ENCODE measurements at regions not wholly inside any gene's neighbourhood (a gene's known extent, or its start where the extent isn't known, plus 50 kb on each side); places are given as distances from the start of the nearest gene placed in this dataset.

DNA sequence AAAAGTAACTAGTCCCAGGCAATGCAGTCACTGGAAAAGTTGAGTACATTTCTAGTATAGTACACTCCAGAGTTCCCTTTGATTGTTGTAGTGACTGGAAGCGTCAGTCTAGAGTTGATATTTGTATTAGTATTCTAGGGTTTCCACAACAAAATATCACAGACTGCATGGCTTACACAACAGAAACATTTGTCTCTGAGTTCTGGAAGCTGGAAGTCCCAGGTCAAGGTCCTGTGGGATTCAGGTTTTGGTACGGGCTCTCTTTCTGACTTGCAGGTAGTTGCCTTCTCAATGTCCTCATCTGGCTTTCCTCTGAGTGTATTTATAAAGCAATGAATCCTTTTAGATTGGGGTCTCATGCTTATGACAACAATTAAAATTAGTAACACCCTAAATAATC, 1119.1 kb upstream of the PHF14 start:
- no peak for DNase-seq (ENCODE audit: low read depth in 3 of 3)

DNA sequence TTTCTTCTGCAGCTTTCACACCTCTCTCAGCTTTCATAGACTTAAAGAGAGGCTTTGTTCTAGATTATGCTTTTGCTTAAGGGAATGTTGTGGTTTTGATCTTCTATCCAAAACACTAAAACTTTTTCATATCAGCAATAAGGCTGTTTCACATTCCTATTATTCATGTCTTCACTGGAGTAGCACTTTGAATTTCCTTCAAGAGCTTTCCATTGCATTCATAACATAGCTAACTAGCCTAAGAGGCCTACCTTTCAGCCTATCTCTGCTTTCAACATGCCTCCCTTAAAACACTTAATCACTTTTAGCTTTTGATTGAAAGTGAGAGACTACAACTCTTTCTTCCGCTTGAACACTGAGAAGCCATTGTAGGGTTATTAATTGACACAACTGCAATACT, 1117.0 kb upstream of the PHF14 start:
- DNase-seq (ENCODE audit: low read depth in 3 of 3), result no peak

DNA sequence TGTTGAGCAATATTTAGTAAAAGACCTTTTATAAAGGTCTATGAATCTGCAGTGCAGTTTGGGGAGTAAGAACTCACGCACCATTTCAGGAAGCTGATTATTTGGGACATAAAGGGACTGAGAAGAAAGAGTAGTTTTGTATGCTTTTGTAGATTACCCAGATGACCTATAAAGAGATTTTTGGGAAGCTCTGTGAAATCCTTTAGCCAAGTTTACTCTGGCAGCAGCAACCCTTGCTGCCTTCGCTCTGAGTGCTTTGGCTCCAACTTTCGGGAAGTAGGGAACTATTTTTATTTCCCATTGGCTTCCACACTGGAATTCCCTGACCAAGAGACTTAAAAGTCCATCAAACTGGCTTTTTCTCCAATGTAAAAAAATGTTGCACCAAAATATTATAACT, 1110.1 kb upstream of the PHF14 start:
- no peak for DNase-seq (ENCODE audit: low read depth in 3 of 3)

DNA sequence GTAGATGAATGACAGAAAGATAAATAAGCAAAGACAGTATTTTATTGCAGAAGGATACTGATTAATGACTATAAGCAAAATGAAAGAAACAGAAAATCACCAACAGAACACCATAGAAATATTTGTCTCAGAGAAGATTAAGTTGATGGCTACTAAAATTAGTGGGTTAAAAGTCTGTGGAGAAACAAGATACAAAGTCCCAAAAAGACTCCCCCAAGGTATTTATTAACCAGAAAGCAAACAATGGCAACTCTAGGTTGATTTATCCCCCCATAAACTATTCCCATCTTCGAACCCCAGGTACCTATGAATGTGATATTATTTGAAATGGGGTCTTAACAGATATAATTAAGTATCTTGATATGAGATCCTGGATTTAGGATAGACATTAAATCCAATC, 1104.5 kb upstream of the PHF14 start:
- DNase-seq (ENCODE audit: low read depth in 3 of 3), result no peak

DNA sequence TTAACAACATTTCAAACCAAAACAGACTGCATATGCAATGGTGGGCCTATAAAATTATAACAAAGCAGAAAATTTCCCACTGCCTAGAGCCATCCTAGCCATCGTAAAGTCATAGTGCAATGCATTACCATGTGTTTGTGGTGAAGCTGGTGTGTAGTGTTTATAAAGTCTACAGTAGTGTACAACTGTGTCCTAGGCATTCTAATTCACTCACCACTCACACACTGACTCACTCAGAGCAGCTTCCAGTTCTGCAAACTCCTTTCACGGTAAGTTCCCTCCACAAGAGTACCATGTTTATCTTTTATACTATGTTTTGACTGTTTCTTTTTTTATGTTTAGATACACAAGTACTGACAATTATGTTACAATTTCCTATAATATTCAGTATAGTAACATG, 1104.1 kb upstream of the PHF14 start:
- DNase-seq (ENCODE audit: low read depth in 3 of 3), result no peak

DNA sequence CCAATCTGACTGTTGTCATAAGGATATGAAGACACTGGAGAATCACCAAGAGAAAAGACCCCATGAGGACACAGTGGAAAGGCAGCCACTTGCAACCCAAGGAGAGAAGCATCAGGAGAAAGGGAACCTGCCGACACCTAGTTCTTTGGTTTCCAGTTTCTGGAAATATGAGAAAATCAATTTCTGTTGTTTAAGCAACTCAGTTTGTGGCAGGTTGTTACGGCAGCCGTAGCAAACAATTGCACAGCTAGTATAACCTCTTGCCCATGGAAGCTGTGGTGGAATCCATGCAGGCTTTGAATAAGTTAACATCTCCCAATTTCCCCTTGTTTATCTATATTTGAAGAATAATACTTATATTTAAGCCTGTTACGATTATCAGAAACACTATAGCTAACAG, 1103.0 kb upstream of the PHF14 start:
- DNase-seq (ENCODE audit: low read depth in 3 of 3), result no peak

DNA sequence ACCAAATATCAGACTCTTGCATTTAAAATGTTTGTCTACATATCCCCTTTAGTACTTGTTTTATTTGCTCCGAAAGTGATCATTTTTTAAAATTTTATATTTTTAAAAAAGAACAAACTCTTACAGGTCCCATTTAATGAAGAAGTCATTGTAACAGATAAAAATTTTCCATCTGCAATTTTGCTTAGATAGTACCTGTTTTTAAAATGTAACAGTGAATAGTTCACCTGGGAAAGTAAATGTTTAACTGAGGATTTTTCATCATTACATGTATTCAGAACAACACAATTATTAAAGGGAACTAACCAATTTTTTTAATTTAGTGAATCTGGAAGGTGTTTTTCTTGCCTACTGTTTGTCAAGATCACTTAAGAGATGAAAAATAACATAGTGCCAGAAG, 1099.5 kb upstream of the PHF14 start:
- no peak for DNase-seq (ENCODE audit: low read depth in 3 of 3)

DNA sequence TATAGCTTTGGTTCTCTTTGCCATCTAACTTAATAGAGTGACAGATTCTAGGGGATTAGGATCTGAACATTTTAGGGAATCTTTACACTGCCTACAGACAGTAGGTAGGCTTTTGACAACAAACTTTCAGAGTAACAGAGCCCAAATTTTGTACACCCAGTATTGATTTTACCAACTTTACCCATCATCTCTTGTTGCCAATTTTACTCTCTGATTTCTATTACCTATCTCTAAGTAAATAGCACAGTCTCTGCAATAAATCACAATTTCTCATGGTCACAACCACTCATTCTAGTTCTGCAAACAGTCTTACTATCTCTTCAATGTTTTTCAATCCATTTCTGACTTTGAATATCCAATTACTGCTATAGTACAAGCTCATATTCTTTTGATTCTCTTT, 1097.6 kb upstream of the PHF14 start:
- DNase-seq (ENCODE audit: low read depth in 3 of 3), result no peak

DNA sequence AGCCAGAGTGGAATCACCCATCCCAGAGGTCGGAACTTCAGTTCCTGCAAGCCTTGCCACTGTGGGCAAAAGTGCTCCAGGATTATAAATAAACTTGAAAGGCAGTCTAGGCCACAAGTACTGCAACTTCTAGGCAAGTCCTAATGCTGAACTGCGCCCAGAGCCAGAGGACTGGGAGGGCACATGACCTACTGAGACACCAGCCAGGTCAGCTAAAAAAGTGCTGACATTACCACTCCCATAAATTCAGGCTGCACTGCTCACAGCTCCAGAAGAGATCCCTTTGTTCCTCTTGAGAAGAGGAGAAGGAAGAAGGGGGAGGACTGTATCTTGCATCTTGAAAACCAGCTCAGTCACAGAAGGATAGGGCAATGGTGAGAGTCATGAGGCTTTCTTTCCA, 1084.1 kb upstream of the PHF14 start:
- DNase-seq (ENCODE audit: low read depth in 3 of 3), result no peak

DNA sequence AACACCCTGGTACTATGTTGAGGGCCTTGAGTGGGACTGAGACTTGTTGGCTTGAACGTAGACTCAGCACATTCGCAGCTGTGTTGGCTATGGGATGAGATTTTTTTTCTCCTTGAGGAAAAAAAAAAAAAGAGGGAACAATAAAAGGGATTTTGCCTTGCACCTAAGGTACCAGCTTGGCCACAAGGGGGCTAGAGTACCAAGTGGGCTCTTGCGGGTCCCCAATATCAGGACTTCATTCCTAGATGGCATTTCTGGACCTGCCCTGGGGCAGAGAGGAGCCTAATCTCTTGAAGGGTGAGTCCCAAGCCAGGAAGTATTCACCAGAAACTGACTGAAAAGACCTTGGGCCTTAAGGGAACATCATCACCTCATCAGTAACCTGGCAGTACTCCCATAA, 1083.6 kb upstream of the PHF14 start:
- DNase-seq (ENCODE audit: low read depth in 3 of 3), result no peak

DNA sequence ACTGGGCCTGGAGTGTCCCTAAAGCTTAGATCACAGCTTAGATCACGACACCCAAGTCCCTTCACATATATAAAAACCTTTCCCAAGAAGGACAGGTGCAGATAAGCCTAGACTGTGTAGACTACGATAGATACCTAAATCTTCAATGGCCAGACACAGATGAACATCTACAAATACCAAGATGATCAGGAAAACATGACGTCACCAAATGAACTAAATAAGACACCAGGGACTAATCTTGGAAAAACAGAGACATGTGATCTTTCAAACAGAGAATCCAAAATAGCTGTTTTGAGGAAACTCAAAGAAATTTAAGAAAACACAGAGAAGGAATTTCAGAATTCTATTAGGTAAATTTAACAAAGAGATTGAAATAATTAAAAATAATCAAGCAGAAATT, 1082.6 kb upstream of the PHF14 start:
- no peak for DNase-seq (ENCODE audit: low read depth in 3 of 3)

DNA sequence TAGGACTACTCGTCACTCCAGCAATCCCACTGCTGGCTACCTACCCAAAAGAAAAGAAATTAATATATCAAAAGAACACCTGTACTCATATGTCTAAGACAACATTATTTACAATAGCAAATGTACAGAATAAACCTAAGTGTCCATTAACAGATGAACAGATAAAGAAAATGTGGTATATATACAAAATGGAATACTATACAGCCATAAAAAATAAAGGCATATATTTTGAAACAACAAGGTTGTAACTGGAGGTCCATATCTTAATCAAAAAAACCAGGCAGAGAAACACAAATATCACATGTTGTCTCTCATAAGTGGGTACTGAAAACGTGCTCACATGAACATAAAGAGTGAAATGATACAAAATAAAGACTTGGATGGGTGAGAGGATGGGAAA, 1073.3 kb upstream of the PHF14 start:
- no peak for DNase-seq (ENCODE audit: low read depth in 3 of 3)

DNA sequence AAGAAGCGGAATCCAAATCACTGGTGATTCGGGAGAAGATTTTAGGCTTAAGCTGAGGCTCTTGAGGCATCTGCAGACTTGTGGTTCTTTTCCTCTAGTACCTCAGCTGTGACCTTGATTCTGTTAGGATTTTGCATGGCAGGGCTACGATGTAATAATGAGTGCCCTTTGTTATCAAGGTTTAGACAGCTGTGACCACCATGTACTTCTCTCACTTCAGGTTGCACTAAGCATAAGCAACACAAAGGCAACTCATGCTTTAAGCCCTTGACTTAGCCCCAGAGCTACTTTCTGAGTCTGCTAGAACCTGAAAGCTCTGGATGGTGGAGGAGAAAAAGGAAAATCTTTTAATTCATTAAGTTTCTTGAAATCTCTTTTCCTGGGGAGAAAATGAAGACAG, 1052.3 kb upstream of the PHF14 start:
- DNase-seq (ENCODE audit: low read depth in 3 of 3), result no peak

DNA sequence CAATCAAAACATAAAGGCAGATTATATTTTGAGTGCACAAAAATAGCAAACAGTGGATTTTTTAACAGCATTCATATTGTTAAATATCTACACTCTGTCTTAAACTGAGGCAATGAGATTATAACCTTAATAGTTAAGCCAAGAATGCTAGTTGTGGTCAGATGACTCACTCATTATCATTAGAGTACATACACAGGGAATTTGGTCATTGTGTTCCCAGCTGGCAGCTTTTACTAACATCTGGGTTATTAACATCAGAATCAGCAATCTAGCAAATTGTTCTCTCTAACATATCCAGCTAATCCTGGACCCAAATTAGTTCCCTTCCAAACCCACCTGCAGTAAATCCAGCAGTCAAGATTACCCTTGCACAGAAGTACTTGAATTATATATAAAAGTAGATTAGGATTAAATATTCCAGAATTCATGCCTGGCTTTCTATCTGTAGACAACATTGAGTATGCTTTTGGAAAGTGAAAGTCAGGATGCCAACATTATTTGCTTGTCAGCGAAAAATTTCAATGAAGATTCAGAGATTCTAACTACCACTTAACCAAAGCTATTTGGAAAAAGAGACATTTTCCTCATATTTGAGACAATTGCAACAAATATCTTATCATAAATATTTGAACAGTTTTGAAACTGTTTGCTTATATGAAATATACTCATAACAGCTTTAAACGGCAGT, 1035.6 kb upstream of the PHF14 start:
- no peak for DNase-seq (ENCODE audit: low read depth in 3 of 3)

DNA sequence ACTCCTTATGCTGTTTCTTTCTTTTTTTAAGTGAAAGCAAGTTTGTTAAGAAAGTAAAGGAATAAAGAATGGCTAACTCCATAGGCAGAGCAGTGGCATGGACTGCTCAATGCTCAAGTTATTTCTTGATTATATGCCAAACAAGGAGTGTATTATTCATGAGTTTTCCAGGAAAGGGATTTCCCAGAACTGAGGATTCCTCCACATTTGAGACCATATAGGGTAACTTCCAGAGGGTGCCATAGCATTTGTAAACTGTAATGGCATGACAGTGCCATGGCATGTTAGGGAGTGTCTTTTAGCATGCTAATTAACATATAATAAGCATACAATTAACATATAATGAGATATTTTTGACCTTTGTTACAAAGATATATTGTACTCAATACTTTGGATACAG, 1034.5 kb upstream of the PHF14 start:
- DNase-seq (ENCODE audit: low read depth in 3 of 3), result no peak

DNA sequence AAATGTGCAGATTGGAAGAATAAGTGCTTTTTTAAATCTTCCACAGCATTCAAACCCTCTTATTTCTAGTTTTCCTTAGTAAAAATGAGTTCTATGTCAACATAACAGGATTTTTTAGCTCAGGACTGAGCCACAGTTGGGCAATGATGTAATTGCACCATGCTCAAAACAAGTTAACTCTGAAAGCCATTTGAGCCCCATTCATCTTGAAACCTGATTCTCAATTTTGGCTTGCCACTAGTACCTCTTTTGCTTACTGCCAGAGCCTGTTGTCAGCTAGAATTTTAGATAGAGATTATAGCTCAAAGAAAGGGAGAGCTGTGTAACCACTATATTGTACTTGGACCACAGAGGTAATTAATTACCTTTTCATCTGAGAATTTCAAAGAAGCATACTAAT, 1028.5 kb upstream of the PHF14 start:
- DNase-seq (ENCODE audit: low read depth in 3 of 3), result no peak

DNA sequence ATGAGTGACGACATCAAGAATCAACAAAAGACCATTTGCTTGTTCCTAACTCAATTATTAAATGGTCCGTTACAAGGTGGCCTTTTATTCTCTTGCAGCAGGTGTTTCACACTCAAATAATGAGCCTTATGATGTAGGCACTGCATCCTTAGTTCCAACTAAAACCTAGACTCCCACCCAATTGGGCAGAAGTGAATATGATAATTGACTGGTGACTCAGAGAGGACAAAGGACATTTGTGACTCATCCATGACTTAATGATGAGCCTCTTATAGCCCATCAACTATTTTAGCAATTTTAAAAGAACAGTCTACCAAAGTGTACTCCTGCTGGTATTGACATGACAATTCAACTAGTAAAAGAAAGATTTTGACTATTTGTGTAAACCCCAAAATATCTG, 1027.8 kb upstream of the PHF14 start:
- no peak for DNase-seq (ENCODE audit: low read depth in 3 of 3)

DNA sequence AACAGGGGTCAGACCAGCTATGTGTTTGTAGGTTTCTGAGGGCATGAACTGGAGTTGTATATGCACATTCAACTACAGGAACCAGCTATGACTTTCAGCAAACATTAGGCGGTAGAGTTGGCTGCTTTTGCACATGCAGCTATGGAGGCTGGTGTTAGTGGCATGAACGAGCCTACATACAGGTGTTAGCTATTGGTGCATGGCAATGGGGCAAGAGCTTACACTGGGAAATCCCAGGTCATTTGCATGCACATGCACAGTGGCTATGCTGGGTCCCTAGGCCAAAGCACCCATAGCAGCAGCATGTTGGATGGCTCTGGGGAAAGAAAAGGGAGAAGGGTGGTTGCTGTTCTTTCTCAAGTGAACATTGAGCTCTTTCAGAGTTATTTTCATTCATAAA, 1018.5 kb upstream of the PHF14 start:
- DNase-seq (ENCODE audit: low read depth in 3 of 3), result no peak

DNA sequence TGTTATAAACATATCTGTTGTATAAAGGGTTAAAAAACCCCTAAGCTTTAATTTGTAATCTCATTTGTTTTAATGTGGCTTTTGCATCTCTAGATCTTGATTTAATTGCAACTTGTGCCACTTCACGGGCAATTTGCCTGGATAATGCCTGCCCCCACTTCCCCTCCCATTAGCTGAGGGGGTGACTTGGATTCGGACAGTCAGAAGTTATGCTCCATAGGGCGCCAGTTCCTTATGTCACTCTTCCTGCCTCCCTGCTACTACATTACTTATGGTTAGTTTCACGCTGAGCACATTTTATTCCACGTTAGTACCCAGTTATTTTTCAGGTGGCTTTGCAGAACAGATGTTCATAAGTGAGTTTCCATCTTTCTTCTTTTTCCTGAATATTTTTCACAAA, 1015.2 kb upstream of the PHF14 start:
- no peak for DNase-seq (ENCODE audit: low read depth in 3 of 3)

DNA sequence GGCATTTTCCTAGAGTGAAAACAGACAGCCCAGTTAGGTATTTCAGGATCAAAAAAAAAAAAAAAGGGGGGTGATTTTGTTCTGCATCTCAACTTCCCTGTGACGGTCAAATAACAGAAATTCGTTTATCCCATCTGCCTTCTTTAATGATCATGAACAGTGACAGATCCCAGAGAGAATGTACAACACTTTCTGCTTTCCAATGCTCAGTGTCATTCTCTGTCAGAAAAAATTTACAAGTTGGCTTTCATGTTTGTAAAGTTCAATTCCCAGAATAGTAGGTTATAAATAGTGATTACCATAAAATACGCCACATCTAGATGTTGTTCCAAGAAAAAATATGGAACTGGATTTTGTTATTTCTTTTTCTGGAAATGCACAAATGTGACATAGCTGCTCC, 1013.2 kb upstream of the PHF14 start:
- no peak for DNase-seq (ENCODE audit: low read depth in 3 of 3)

DNA sequence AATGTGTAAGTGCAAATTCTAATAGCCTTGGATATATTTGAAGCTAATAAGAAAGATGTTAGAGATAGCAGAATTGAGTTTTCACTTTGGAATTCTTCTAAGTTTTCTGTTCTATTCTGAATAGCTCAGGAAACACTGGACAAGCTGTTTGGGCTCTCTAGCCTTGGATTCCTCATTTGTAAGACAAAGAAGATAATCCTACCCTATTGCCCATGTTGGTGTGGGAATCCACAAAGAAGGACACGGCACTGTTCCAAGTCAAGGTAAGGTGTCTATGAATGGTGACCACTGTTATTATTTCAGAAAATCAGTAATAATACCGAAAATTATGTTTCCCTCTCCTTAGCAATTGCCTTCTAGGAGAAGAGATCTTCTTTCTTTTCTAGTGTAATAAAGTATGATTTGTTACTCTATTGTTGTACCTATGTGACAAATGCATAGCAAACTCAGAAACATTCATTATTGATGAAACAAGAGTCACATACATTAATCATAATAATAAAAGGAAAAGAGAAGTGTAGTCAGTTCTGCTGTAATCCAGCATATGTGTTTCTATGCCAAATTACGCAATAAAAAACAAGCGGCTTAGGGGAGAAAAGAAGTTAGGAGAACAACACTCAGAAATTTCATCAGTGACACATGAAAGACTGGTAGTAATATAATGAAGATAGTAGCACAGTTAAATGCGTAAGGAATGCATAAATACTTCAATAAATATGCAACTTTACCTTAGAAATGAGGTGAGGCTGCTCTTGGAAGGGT, 1012.3 kb upstream of the PHF14 start:
- no peak for DNase-seq (ENCODE audit: low read depth in 3 of 3)

DNA sequence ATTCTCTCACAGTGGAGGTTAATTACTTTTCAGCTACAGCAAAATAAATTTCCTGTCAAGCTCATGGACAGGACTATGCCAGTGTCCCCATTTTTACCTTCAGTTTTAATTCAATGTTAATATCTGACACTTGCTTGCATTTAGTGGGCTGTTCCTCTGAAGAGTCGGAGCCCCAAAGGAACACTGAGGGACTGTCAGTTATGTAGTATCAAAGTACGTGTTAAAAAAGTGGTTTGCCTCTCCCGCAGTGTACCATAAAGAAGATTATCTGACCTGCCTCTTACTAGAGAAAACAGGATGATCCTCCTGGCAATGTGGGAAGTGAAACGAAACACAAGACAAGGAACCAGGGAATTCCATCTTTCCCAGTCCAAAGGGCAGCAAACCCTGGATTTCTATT, 1010.9 kb upstream of the PHF14 start:
- DNase-seq (ENCODE audit: low read depth in 3 of 3), result no peak

DNA sequence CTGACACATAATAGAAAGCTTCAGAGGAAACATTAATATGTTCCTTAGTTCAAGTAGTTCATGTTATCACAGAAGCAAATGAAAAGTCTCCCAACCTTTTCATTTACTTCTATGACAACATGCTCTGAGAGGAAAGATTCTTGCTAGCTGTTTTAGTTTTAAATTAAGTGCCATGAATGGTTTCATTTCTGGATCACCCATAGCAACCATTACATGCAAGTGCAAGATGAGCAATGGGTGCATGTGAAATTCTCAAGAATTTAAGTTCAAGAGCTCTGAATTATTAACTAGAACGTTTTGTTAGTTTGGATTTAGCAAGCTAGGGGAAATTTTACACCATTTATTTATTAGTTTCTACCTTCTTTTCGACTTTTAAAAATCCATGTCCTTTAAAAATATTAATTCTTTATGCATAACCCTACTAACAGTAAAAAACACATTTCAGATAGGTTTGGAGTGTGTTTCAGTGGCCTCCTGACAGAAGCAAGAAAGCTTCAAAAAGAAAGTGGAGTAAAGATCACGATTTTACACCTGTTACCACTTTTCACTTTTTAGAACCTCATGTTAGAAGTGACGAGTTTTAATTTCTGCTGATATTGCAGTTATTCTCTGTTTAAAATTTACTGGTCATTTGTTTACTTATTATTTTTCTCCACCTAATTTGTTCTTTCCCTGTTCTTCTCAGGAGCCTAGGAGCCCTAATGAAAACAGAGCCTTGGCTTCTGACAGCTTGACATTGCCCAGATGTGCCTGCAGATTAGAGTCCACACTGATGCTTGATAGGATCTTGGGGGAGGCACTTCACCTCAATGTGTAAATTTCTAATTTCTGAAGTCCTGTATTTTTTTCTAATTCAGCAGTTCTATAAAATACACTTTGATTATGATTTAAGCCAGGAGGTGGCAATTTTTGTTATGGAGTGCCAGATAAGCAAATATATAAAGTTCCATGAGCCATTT, 995.3 kb upstream of the PHF14 start:
- DNase-seq (ENCODE audit: low read depth in 3 of 3), result no peak

Data from stimulated activated CD4-positive, alpha-beta T cell treated with anti-CD3 and anti-CD28 coated beads, TNF-alpha, amount 100 ng/mL, for 4 hours (primary cell).